Stimulated activated CD4-positive, alpha-beta T cell treated with anti-CD3 and anti-CD28 coated beads, Interleukin-15, amount 100 ng/mL, for 48 hours (primary cell): ENCODE measurements at regions not wholly inside any gene's neighbourhood (a gene's known extent, or its start where the extent isn't known, plus 50 kb on each side); places are given as distances from the start of the nearest gene placed in this dataset.

ENCODE experiments used
- DNase-seq, 2 donors: peaks; one replicate each; pipeline ENCODE4 v3.0.0-alpha.2; 2020; ENCODE audit warnings: low read depth in 2 of 2

- DNase-seq: no peak
Observed at GRCh38 chr11:109972181-109972715, 120.9 kb upstream of the ZC3H12C start.

GRCh38 chr11:109972939-109973338 is 120.3 kb upstream of the ZC3H12C start:
- DNase-seq: no peak

- no peak for DNase-seq
Observed at GRCh38 chr11:109973486-109973885, 119.7 kb upstream of the ZC3H12C start.

- DNase-seq: no peak
Observed at GRCh38 chr11:109974523-109974922, 118.7 kb upstream of the ZC3H12C start.

- DNase-seq: no peak
Observed at GRCh38 chr11:109978895-109979294, 114.3 kb upstream of the ZC3H12C start.

- DNase-seq: no peak
Observed at GRCh38 chr11:109981031-109981636, 112.1 kb upstream of the ZC3H12C start.

GRCh38 chr11:109983358-109983757 is 109.8 kb upstream of the ZC3H12C start:
- no peak for DNase-seq

- no peak for DNase-seq
Observed at GRCh38 chr11:109984634-109985289, 108.4 kb upstream of the ZC3H12C start.

GRCh38 chr11:109986488-109986887 is 106.7 kb upstream of the ZC3H12C start:
- DNase-seq: no peak

- no peak for DNase-seq
Observed at GRCh38 chr11:109991835-109992234, 101.4 kb upstream of the ZC3H12C start.

GRCh38 chr11:109993786-109994185 is 99.4 kb upstream of the ZC3H12C start:
- DNase-seq: no peak

GRCh38 chr11:109994907-109995306 is 98.3 kb upstream of the ZC3H12C start:
- DNase-seq: no peak

GRCh38 chr11:109996060-109996459 is 97.1 kb upstream of the ZC3H12C start:
- no peak for DNase-seq

GRCh38 chr11:109998921-109999320 is 94.3 kb upstream of the ZC3H12C start:
- no peak for DNase-seq

- no peak for DNase-seq
Observed at GRCh38 chr11:110000031-110000502, 93.1 kb upstream of the ZC3H12C start.

GRCh38 chr11:110000850-110001249 is 92.3 kb upstream of the ZC3H12C start:
- no peak for DNase-seq

GRCh38 chr11:110003426-110003825 is 89.8 kb upstream of the ZC3H12C start:
- no peak for DNase-seq

GRCh38 chr11:110011595-110011994 is 81.6 kb upstream of the ZC3H12C start:
- no peak for DNase-seq

- no peak for DNase-seq
Observed at GRCh38 chr11:110015695-110016094, 77.5 kb upstream of the ZC3H12C start.

- no peak for DNase-seq
Observed at GRCh38 chr11:110019675-110020074, 73.5 kb upstream of the ZC3H12C start.

- DNase-seq: no peak
Observed at GRCh38 chr11:110022548-110022947, 70.6 kb upstream of the ZC3H12C start.

GRCh38 chr11:110023711-110024110 is 69.5 kb upstream of the ZC3H12C start:
- no peak for DNase-seq

- no peak for DNase-seq
Observed at GRCh38 chr11:110026858-110027626, 66.2 kb upstream of the ZC3H12C start.
